Hematopoietic multipotent progenitor cell treated with erythropoietin and hydrocortisone succinate and interleukin-3 and kit ligand, for 8 days (in vitro differentiated cells): ENCODE measurements at regions not wholly inside any gene's neighbourhood (a gene's known extent, or its start where the extent isn't known, plus 50 kb on each side); places are given as distances from the start of the nearest gene placed in this dataset.

ENCODE experiments used
- DNase-seq: peaks from one replicate; pipeline ENCODE4 v3.0.0-alpha.2; 2015

- DNase-seq: peak; percentile 33
Observed at GRCh38 chr4:138919094-138919936, 96.3 kb upstream of the NOCT start.

DNA sequence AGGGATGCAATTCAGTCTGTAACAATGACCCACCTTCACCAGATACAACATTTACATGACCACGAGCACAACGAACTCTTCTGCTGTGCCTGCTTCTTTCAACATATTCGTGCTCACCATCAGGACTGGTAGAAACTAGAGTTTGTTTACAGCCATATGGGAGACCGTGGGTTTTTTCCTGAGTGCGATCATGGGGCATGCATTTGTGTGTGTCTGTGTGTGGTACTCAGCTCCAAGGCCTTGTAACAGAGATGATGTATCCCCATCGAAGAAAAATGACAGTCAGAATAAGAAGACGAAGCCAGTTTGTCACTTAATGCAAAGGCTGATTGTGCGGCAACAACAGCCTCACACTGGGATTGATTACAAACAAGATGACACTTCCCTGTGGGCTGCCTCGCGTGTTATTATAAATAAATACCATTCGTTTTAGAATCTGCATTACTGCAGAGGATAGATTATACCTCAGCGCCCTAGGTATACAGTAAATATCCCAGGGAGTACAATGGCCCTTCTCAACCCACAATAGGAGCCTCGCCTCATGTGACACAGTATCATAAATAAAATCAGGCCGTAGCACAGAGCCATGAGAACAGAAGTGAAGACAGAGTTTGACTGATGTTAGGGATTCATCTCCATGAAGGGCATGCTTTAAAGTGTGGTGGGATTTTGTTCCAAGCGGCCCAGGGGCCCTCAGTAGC is 97.3 kb upstream of the NOCT start:
- no peak for DNase-seq

- no peak for DNase-seq
Observed at GRCh38 chr4:138916763-138917162, 98.8 kb upstream of the NOCT start.

DNA sequence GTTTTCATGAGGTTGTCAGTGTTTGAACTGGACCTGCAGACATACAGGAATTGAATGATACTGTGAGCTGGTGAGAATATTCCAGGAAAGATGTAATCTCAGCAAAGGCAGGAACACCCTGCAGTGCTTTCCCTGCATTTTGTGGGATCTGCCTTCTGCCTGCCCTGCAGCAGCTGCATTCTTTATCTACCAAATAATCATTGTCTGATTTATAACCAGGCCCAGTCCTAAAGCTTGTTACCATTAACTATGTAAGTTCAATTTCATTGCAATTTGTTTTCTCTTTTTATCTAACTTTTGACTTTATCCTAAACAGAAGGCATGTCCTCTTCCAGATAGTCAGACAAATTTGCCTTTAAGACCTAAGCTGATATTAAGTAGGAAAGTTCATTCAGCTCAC is 99.8 kb upstream of the NOCT start:
- DNase-seq: no peak

- DNase-seq: no peak
Observed at GRCh38 chr4:138912704-138913340, 102.8 kb upstream of the NOCT start.

DNA sequence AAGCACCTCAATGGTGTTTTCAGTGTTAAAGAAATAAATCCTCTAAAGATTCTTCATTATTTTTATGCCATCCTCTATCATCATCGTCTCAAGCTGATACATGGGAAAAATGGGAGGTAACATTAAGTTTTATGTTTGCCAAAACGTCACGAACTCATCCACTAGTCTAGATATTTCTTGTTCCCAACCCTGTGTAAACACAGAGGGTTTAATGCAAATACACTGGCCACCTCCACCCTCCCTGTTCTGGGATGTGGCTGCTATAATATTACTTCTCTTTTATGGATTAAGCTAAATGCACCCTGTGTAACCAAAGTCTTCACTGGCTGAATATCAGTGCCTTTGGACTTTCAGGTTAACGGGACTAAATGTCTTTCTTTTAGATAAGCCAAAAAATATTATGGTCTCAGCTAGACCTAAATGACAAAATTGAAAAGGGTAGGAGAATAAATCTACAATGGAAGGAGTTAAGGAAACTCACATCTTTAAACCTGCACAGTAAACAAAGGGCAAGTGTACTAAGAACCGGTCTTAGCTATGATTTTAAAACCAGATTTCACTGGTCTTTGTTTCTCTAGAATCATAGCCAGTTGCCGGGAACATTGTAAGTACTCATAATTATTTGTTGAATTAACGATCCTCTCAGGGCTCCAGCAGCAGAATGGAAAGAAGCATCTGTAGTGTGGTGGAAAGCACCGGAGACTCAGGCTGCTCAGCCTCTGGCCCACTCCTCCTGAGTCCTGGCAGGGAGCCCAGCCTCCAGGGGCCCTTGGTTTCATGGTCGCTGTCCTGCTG is 103.5 kb upstream of the NOCT start:
- no peak for DNase-seq

DNA sequence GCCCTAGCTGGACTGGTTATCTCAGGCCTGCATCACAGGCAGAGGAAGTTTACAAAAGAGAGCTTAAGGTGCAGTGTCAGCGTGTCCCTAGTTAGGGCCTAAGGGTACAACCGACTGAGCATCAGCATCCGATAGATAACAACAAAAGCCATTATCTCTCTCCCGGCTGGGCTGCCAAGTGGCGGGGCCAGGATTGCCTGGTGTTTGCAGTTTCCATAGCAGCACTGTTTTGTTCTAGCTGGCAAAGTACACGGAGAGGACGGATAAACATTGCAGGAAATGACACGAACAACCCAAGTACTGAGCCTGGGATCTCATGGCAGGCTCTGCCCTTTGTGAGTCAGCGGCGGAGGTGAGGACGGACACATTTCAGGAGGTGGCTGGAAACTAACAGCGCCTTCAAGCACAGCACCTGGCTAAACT is 104.7 kb upstream of the NOCT start:
- DNase-seq: peak; percentile 85

DNA sequence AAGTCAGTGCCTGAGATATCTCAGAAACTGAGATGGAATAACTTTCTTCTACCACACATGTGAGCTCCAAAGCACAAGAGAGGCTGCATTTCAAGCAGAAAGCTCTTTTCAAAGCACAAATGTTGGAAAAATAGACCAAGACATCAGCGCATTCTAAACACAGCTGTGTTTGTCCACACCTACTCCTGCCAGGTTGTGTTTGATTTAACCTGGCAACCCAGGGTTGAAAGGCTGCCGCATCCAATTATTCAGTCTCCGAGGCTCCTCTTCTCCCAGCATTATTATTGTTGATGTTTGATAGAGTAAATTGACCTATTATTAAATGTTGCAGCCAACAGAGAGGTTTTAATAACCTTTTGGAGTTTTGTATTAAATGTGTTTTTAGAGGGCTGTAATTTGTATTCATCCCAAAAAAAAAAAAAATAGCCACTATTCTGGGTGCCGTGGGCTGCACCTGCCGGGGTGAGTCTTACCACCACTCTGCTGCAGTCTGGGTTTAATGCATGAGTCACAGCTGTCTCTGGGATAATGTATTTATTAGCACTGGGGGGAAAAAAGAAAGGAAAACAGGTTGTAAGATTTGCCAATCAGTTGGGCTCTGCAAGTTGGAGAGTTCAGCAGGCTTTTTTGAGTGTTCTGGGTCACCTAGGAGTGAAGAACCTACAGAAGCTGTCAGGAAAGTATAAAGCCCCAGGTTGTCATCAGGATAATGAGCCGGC is 105.2 kb upstream of the NOCT start:
- no peak for DNase-seq

- DNase-seq: no peak
Observed at GRCh38 chr4:138909587-138909986, 106.0 kb upstream of the NOCT start.

- DNase-seq: no peak
Observed at GRCh38 chr4:138908134-138908533, 107.4 kb upstream of the NOCT start.

- no peak for DNase-seq
Observed at GRCh38 chr4:138907174-138907573, 108.4 kb upstream of the NOCT start.

DNA sequence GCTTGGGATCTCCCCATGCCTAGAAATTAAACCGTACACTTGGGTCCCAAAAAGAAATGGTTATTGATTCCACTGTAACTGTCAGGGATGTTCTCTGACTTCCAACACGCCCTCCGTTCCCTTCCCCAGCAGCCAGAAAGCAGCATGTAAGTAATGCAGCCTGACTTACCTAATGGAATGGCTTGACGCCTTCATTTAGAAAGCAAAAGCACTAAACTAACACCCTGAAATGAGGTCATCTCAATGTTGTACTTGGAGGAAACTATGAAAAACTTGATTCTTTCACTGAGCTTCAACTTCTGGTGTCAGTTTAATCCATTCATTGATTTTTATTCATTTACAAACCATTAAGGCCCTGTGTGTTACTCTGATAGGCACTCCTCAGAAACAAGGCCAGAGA is 110.8 kb upstream of the NOCT start:
- no peak for DNase-seq

- no peak for DNase-seq
Observed at GRCh38 chr4:138903185-138903584, 112.4 kb upstream of the NOCT start.

- DNase-seq: peak; percentile 46
Observed at GRCh38 chr4:138902705-138903104, 112.9 kb upstream of the NOCT start.

DNA sequence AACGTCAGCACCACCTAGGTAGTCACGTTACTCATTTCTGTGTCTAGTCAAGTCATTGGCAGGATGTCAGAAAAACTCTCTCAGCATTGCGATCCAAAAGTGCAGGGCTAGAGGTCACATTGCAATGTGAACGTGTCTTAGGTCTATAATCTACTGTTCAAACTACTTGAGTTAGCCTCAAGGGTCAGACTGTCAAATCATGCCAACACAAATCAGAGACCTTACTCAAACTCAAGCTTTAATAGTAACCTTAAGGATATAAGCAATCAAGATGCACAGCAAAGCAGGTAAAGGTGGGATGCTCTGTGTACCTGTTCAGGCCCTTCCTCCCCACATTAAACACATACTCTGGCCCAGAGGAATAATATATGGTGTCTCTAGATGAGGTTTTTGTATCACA is 114.4 kb upstream of the NOCT start:
- no peak for DNase-seq

DNA sequence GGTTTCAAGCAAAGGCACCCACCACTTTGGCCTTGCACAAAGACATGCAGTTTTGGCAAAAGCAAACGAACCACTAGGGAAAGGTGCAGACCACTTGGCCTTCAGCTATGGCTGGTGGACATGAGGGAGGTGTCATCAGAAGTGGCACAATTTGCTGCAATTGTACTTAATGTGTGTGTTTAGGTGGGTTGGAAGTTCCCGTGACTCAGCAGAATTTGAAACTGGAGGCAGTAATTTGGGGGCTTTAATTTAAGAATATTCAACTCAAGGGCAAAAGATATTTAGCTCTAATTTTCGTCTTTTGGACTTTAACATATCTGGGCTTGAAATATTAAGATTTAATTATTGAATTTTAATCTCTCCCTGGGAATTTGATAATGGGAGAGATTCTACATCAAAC is 115.6 kb upstream of the NOCT start:
- no peak for DNase-seq

DNA sequence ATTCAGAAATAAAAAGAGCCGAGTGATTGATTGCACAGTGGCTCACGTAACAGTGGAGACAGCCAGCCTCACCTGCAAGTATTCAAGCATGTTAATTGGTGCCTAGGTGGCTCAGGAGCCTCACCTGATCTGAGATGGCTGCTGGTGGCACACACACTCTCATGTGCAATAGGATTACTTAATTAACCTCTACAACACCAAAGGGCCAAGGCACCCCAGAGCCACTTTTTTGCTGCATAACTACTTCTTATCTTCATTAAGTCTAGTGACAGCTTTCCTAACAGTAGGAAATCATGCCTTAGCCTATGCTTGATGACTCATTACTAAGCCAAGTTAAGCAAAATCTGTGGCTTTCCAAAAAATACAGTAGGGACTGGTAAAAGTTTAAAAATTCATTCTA is 117.3 kb upstream of the NOCT start:
- DNase-seq: no peak

- DNase-seq: no peak
Observed at GRCh38 chr4:138897811-138898226, 117.8 kb upstream of the NOCT start.

DNA sequence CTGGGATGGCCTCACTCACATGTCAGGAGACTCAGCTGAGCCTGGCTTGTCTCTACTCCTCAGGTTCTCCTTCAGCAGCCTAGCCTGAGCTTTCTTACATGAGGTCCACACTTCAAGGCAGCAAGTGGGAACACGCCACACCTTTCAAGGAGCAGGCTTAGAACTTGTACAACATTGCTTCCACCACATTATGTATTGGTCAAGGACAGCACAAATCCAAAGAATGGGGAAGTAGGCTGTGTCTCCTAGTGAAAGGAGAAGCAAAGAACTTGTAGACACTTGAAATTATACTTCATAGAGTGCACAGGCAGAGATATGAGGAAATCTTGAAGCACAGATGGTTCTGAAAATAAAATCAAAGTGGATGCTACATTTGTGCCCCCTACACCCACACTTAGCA is 120.9 kb upstream of the NOCT start:
- DNase-seq: no peak

DNA sequence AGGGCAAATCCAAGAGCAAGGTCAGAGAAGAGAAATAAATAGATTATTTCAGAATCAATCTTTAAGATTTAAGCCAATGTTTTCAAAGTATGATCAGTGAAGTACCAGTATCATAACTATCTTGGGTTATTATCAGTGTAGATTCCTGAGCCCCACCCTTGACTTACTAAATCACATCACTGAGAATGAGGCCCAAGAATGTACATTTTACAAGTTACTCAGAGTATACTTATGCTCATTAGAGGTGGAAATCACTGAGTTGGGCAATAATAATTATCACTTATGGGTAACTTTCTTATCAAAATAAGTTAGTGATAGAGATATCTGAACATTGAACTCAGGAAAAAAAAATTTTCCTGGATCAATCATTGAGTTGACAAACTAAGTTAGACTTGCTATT is 121.6 kb upstream of the NOCT start:
- DNase-seq: no peak

GRCh38 chr4:138892483-138893407 is 122.8 kb upstream of the NOCT start:
- no peak for DNase-seq
